B cell (primary cell): ENCODE measurements at regions not wholly inside any gene's neighbourhood (a gene's known extent, or its start where the extent isn't known, plus 50 kb on each side); places are given as distances from the start of the nearest gene placed in this dataset.

Experiments used
- ATAC-seq: fragments of 200-7000 bp; cut with Tn5 transposase; one replicate; pipeline ENCODE4 v1.10.0; 2021; ENCODE audit warnings: low read depth, mild to moderate bottlenecking, moderate number of reproducible peaks, moderate library complexity
- CTCF ChIA-PET: fragments of 350-600 bp; sonication (Branson Sonifier 250); formaldehyde crosslinking; loops from one replicate; lab custom pipeline; 2021; ENCODE audit warnings: antibody characterized with exemption, inconsistent platforms; lab: Charles Lee
- POLR2A ChIA-PET: fragments of 350-600 bp; sonication (Branson Sonifier 250); formaldehyde crosslinking; loops from one replicate; lab custom pipeline; 2021; ENCODE audit warnings: antibody characterized with exemption; lab: Charles Lee
- DNase-seq: peaks from one replicate; pipeline ENCODE4 v3.0.0; 2013
- H2AFZ ChIP-seq: 2 replicates; pipeline ENCODE4 v1.6.1; 2012; ENCODE audit warnings: mild to moderate bottlenecking, low read depth, low read length; ENCODE audit not compliant: insufficient read depth, poor library complexity, severe bottlenecking
- H3K27ac ChIP-seq, 2 donors: 1 replicate in 1 of 2; 2 replicates in 1 of 2; pipeline ENCODE4 v1.5.1; 2012 to 2013; ENCODE audit warnings: low read length in 2 of 2, mild to moderate bottlenecking in 2 of 2, moderate library complexity in 1 of 2
- H3K27me3 ChIP-seq, 4 experiments: fragments of 200-600 bp in 1 of 4; sonication (generic) in 1 of 4; replicated peaks in 1 of 4; 1 replicate in 2 of 4; 2 replicates in 2 of 4; pipeline versions ENCODE4 v1.6.1 to v1.7.0; 2013 to 2016; ENCODE audit warnings: low read length in 3 of 4, mild to moderate bottlenecking in 2 of 4, mixed read lengths in 1 of 4, moderate library complexity in 1 of 4; ENCODE audit not compliant: insufficient read depth in 4 of 4, control insufficient read depth in 3 of 4; ENCODE audit errors: control extremely low read depth in 1 of 4
- H3K36me3 ChIP-seq, 2 experiments: replicated peaks in 1 of 2; 1 replicate in 1 of 2; 2 replicates in 1 of 2; pipeline versions ENCODE4 v1.6.1 to v1.7.1; 2013; ENCODE audit warnings: low read length in 1 of 2; ENCODE audit not compliant: insufficient read depth in 2 of 2, control insufficient read depth in 1 of 2; ENCODE audit errors: control extremely low read depth in 1 of 2, extremely low read depth in 1 of 2
- H3K4me1 ChIP-seq, 2 donors: fragments of 200-600 bp in 1 of 2; sonication (generic) in 1 of 2; 1 replicate in 1 of 2; 2 replicates in 1 of 2; pipeline versions ENCODE4 v1.5.1 to v1.6.1; 2013 to 2017; ENCODE audit warnings: low read length in 2 of 2; ENCODE audit not compliant: control insufficient read depth in 2 of 2, insufficient read depth in 2 of 2
- H3K4me2 ChIP-seq: replicated peaks from 2 replicates; pipeline ENCODE3; 2012; ENCODE audit warnings: mild to moderate bottlenecking, low read depth, low read length; ENCODE audit not compliant: poor library complexity, severe bottlenecking
- H3K4me3 ChIP-seq, 5 experiments: fragments of 200-600 bp in 1 of 5; sonication (generic) in 1 of 5; 1 replicate in 3 of 5; 2 replicates in 2 of 5; pipeline versions ENCODE4 v1.5.1 to v1.7.0; 2011 to 2016; ENCODE audit warnings: low read length in 4 of 5, mild to moderate bottlenecking in 4 of 5, low read depth in 2 of 5, control low read depth in 1 of 5, moderate library complexity in 1 of 5; ENCODE audit not compliant: insufficient read depth in 1 of 5; ENCODE audit errors: control extremely low read depth in 1 of 5, extremely low read depth in 1 of 5
- H3K79me2 ChIP-seq: fragments of 200-600 bp; sonication (generic); one replicate; pipeline ENCODE4 v1.6.0; 2016; ENCODE audit warnings: low read length; ENCODE audit not compliant: control insufficient read depth, insufficient read depth
- H3K9ac ChIP-seq: fragments of 200-600 bp; sonication (generic); 2 replicates; pipeline ENCODE4 v1.6.1; 2017; ENCODE audit warnings: mild to moderate bottlenecking, low read length, moderate library complexity
- H3K9me3 ChIP-seq, 3 donors: one replicate each; pipeline versions ENCODE4 v1.6.1 to v1.7.1; 2013; ENCODE audit warnings: low read length in 2 of 3; ENCODE audit not compliant: control insufficient read depth in 2 of 3, insufficient read depth in 1 of 3; ENCODE audit errors: control extremely low read depth in 1 of 3
- H4K20me1 ChIP-seq: 2 replicates; pipeline ENCODE4 v1.6.0; 2012; ENCODE audit warnings: mild to moderate bottlenecking, low read length; ENCODE audit not compliant: insufficient read depth, control insufficient read depth, poor library complexity, severe bottlenecking
- H3K27ac Mint-ChIP-seq: one replicate; pipeline ENCODE4 v1.8.0; 2021; ENCODE audit warnings: mixed read lengths
- H3K27me3 Mint-ChIP-seq: one replicate; pipeline ENCODE4 v1.8.0; 2021; ENCODE audit warnings: mixed read lengths
- H3K4me1 Mint-ChIP-seq: one replicate; pipeline ENCODE4 v1.8.0; 2021; ENCODE audit warnings: mixed read lengths
- H3K4me3 Mint-ChIP-seq: one replicate; pipeline ENCODE4 v1.8.0; 2021; ENCODE audit warnings: mixed read lengths
- H3K9me3 Mint-ChIP-seq: one replicate; pipeline ENCODE4 v1.8.0; 2022; ENCODE audit warnings: mixed read lengths; ENCODE audit not compliant: insufficient read depth
- EZH2 ChIP-seq: IDR thresholded peaks from 2 replicates; pipeline ENCODE4 v1.6.1; 2012; ENCODE audit warnings: borderline replicate concordance, low read depth, mild to moderate bottlenecking, moderate library complexity, low read length; ENCODE audit not compliant: insufficient read depth, poor library complexity, severe bottlenecking
- WGBS: methylation state at CpG from one replicate; pipeline ENCODE4 v1.1.5; 2013; ENCODE audit warnings: missing lambda C conversion rate; ENCODE audit not compliant: insufficient coverage; 5-methylcytosine and 5-hydroxymethylcytosine counted together
- intact Hi-C: fragments of 100-400 bp; cut with micrococcal nuclease; formaldehyde crosslinking; loops from one replicate; pipeline ENCODE4 v1.10.0; 2022
- TF ChIP-seq, protein P1 (sequence below): fragments of 200-600 bp; IDR thresholded peaks from one replicate; pipeline ENCODE4 v1.8.0; 2022; ENCODE audit warnings: antibody characterized with exemption, mild to moderate bottlenecking

DNA sequence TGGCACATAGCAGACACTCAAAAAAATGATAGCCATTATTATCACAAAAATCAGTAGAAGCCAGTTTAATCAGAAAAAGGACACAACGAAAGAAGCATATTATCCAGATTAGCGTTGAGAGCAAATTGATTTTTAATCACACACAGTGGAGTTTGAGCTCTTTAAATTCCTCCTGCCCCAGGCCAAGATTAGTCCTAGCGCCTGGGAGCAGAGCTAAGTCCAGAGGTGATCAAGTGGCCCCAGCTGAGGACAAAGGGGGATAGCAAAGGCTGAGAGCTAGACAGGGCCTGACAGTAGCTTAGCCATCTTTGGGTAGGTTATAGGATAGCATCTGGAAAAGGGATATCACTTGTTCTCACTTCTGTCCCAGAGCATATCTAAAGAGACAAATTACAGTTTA is 133.6 kb downstream of the NXPE2 start:
- no peaks in the 10 kb centered on the region for H3K36me3 ChIP-seq
- ATAC-seq = no peak
- Mint-ChIP-seq H3K27me3 (no peaks in the 10 kb centered on the region), H3K9me3 (peaks cover 4% of the 10 kb centered on the region), H3K4me1 (no peaks in the 10 kb centered on the region), H3K27ac (no peak overlapping the region), H3K4me3 (no peak overlapping the region)
- intact Hi-C loops = no loop called here
- H3K9me3 ChIP-seq = no peaks in the 10 kb centered on the region
- ChIA-PET CTCF (no interaction called here), POLR2A (no interaction called here)
- no peaks in the 10 kb centered on the region for H3K27me3 ChIP-seq
- H3K4me1 ChIP-seq = no peaks in the 10 kb centered on the region
- no peak overlapping the region for H3K4me2 ChIP-seq
- H4K20me1 ChIP-seq = no peaks in the 10 kb centered on the region
- H3K4me3 ChIP-seq = no peak overlapping the region
- H3K27ac ChIP-seq = no peak overlapping the region
- DNase-seq = no peak
- TF ChIP-seq, protein P1, sequence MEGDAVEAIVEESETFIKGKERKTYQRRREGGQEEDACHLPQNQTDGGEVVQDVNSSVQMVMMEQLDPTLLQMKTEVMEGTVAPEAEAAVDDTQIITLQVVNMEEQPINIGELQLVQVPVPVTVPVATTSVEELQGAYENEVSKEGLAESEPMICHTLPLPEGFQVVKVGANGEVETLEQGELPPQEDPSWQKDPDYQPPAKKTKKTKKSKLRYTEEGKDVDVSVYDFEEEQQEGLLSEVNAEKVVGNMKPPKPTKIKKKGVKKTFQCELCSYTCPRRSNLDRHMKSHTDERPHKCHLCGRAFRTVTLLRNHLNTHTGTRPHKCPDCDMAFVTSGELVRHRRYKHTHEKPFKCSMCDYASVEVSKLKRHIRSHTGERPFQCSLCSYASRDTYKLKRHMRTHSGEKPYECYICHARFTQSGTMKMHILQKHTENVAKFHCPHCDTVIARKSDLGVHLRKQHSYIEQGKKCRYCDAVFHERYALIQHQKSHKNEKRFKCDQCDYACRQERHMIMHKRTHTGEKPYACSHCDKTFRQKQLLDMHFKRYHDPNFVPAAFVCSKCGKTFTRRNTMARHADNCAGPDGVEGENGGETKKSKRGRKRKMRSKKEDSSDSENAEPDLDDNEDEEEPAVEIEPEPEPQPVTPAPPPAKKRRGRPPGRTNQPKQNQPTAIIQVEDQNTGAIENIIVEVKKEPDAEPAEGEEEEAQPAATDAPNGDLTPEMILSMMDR = no peak
- no peak for TF ChIP-seq EZH2
- H3K79me2 ChIP-seq = no peaks in the 10 kb centered on the region
- no peak overlapping the region for H2AFZ ChIP-seq
- H3K9ac ChIP-seq = no peak overlapping the region
- WGBS = 90% methylated on average over 3 of the region's 3 CpGs

DNA sequence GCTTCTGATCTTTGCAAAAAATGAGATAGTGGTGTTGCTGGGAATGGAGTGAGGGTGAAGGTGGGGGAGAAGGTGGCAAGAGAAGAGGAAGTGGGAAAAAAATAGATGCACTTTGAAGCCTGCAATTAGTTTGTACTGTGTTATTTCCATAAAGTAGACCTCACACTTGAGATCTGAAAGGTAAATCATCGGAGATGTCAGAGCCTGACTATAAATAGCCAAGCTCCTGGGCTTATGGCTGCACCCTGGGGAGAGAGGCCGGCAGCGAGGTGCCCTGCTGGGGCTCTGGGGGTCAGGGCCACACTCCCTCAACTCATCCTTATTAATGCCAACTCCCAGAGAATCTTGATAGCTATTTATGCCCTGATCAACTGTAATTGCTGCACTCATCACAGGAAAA is 134.4 kb downstream of the NXPE2 start:
- Histone ChIP-seq H3K79me2 (no peaks in the 10 kb centered on the region), H3K4me3 (no peak overlapping the region), H4K20me1 (no peaks in the 10 kb centered on the region), H3K36me3 (no peaks in the 10 kb centered on the region), H3K9me3 (no peaks in the 10 kb centered on the region), H2AFZ (no peak overlapping the region), H3K27ac (no peak overlapping the region), H3K4me1 (no peaks in the 10 kb centered on the region), H3K27me3 (no peaks in the 10 kb centered on the region), H3K9ac (no peak overlapping the region), H3K4me2 (no peak overlapping the region)
- TF ChIP-seq, protein P1 = no peak
- TF ChIP-seq EZH2 = no peak
- H3K27me3 Mint-ChIP-seq = no peaks in the 10 kb centered on the region
- no peak overlapping the region for H3K27ac Mint-ChIP-seq
- no peaks in the 10 kb centered on the region for H3K4me1 Mint-ChIP-seq
- ChIA-PET POLR2A (no interaction called here), CTCF (no interaction called here)
- peaks cover 4% of the 10 kb centered on the region for H3K9me3 Mint-ChIP-seq
- 41% methylated on average over 3 of the region's 3 CpGs for WGBS
- DNase-seq (no peak), ATAC-seq (no peak)
- H3K4me3 Mint-ChIP-seq = no peak overlapping the region
- intact Hi-C loops = no loop called here
